ENCODE measurements at regions not wholly inside any gene's neighbourhood (a gene's known extent, or its start where the extent isn't known, plus 50 kb on each side); places are given as distances from the start of the nearest gene placed in this dataset.
A peak's percentile ranks its signal among the peaks of the same experiment; 100 is the strongest.
"Not testable (repeated sequence)": the region's sequence is repeated elsewhere in the genome, so short reads cannot be mapped to it uniquely, and the experiment has no call there.

DNA sequence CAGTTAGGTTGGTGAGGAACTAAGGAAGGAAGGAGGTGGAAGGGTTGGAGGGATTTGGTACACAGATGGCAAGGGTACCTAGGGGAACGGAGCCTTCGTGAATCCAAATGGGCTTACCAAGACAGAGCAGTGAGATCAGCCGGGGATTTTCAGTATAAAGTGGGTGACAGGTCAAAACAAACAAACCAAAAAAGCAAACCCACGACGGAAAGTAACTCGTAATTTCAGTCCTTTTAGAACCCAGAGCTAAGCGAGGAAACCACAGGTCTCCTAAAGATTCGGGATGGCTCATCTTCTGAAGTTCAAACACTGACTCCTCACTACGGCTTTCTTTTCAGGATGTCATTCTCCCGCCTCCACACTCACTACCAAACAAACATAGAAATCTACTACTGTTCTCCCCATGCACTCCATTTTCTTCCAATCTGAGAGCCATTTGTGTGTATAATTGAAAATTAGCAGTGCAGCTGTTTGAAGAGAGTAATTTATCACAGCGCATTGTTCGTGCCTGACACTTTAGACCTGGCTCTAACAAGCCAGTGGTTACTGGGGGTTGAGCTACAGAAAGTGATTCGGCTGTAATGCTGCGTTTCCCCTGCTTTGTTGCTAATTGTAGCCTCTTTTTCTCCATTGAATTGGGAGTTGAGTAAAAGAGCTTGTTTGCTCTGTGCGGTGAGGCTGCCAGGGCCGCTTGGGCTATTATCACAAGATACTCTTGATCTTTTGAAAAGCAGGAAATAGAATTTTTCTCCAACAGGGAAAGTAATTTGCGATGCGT lies 64.7 kb upstream of the CCDC39 start:
- FAIRE-seq: no peak

DNA sequence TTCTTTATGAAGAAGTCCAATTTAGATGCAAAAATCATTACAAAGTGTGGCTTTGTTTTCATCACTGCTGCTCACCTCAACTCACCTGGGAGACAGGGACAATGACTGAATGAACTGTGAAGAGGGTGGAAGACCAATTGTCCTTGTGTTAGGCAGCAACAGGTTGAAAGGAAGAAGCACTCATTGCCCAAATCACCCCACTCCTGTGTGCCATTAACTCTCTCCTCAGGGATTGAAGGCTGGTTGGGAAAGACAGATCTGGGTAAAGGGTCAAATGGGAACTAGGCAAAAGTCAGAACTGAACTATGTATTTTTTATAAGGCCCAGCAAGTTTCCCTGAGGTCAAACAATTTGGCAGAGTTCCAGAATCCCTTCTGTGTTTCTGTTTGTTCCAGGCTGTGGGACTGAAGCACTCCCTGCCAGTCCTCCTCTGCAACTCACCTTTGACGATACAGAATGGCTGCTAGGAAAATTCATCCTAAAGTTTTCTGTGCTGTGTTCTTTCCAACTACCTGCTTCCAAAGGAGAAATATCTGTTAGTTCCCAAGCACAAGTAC lies 68.6 kb upstream of the CCDC39 start:
- no peak for FAIRE-seq

DNA sequence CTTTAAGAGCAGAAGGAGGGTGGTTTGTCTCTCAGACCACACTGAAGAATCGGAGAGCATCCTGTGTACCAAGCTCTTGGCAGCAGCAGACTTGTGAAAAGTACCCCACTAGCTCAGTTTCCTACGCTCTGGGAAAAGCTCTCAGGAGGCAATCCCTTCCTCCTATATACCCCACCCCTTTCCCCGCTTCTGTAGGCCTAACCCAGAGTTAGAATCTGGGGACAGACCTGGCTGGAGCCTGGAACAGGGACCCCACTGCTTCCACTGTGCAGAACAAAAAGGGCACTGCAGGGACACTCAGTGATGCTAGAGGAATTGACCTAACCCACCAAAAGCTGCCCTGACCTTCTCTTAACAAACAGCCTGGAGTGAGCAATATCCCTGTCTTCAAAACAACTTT lies 70.0 kb upstream of the CCDC39 start:
- FAIRE-seq: no peak

DNA sequence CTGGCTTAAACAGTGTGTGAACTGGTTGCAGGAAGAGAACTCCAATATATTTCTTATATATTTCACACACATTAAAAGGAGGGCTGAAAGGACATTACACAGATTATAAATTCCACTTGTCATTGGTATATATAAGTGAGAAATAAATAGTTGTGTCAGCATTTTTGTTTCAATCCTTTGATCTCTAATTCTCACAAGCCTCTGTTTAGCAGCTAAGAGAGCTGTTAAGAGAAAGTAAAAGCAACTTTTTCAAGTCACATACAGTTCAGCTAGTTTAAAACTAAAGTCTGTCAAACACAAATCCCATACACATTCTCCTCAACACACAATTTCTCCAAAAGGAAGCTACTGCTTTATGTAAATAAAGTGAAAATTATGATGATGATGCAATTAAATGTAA lies 70.5 kb upstream of the CCDC39 start:
- no peak for FAIRE-seq

DNA sequence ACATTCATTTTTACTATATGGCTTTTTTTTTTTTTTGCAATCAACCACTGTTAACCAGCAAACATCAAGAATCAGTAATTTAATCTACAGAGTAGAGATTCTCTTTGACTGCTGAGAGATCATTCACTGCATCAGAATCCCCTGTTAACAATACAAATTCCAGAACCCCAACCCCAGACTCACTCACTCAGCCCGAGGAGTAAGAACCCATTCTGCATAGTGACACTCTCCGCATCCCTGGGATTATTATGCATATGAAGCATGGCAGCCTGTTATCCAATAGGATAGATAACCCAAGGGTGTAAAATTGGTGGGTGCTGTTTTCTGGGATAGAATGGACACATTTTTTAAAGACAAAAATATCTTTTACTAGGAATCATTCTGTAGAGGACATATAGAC lies 76.3 kb upstream of the CCDC39 start:
- no peak for FAIRE-seq

DNA sequence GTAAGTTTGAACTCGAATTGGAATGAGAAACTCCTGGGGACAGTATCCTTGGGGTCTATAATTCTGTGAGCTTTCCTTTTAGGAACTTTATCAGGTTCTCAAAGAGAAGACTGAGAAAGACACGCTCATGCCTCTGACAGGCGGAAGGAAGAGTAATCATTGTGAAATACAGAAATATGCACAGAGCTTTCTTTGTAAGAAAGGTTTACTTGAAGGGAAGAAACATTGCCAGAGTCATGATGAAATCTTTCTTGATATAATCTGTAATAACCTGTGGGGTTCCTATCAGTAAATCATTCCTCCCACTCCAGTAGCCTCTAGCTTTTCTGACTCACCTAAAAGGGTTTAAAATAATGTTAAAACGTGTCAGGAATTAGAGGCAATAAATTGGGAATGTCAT lies 83.6 kb upstream of the CCDC39 start:
- FAIRE-seq: no peak

DNA sequence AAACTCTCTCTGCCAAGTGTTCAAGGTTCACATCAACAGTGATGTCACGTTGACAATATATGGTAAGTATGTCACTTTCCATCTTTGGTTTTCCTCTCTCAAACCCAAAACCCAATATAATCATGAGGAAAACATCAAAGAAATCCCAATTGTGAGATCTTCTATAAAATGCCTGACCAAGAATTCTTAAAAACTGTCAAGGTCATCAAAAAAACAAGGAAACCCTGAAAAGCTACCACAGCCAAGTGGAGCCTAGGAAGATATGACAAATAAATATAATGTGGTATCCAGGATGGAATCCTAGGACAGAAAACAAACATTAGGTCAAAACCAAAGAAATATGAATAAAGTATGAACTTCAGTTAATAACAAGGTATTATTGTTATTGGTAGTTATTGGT lies 85.2 kb upstream of the CCDC39 start:
- no peak for FAIRE-seq

DNA sequence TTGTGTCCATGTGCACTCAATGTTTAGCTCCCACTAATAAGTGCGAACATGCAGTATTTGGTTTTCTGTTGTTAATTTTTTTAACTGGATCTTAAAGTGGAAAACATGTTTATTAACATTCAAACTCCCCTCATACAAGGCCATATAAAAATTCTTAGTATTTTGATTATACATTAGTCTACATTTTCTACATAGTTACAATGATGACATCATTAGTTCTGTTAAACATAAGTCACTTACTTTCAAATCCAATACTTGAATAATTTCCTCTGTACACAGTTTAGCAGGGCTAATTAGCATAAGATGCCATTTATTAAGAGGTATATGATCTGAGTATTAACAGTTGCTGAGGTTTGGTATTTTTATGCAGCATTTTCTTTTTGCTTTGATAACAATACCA lies 91.3 kb upstream of the CCDC39 start:
- no peak for FAIRE-seq

DNA sequence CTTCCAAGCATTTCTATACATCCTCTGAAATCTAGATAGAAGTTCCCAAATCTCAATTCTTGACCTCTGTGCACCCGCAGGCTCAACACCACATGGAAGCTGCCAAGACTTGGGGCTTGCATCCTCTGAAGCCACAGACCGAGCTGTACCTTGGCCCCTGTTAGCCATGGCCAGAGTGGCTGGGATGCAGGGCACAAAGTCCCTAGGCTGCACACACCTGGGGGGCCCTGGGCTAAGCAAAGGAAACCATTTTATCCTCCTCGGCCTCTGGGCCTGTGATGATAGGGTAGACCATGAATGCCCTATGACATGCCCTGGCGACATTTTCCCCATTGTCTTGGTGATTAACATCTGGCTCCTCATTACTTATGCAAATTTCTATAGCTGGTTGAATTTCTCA lies 97.1 kb upstream of the CCDC39 start:
- FAIRE-seq: no peak

DNA sequence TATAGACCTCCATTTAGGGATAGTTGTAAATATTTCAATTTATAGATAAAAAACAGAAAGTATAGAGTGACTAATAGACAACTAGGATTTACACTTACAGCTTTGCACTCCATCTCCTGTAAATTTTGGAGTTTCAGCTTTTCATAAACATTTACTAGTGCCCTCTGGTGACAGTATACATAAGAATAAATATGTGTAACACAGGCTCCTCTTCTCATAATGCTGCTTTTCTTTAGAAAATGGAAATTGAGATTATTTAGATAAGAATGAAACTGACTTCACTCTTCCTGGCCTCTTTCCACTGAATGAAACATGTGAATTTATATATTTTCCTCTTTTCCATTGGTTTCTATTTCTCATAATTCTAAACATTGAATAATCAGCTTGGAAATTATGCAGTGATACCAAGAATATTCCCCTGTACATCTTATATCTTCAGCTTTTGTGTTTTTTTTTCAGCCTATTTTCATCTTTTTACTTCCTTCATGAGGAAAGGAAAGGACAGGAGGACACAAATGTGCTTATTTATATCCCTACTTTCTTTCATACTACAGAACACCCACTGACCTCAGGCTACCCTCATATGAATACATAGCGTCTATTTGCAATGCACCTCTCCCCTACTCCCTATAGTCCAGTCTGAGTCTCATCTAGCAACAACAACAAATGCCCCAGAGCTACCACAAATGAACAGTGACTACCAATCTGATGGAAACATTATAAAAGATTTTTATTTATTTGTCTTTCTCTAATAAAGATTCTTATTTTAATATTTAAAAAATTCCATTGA lies 103.1 kb upstream of the CCDC39 start:
- no peak for FAIRE-seq

DNA sequence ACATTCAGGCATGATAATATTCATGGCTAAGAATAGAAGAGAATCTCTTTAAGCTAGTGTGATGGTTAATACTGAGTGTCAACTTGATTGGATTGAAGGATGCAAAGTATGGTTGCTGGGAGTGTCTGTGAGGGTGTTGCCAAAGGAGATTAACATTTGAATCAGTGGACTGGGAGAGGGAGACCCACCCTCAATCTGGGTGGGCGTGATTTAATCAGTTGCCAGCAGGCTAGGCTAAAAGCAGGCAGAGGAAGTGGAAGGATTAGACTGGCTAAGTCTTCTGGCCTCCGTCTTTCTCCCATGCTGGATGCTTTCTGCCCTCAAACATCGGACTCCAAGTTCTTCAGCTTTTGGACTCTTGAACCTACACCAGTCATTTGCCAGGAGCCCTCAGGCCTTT lies 106.9 kb upstream of the CCDC39 start:
- FAIRE-seq: not testable (repeated sequence)

DNA sequence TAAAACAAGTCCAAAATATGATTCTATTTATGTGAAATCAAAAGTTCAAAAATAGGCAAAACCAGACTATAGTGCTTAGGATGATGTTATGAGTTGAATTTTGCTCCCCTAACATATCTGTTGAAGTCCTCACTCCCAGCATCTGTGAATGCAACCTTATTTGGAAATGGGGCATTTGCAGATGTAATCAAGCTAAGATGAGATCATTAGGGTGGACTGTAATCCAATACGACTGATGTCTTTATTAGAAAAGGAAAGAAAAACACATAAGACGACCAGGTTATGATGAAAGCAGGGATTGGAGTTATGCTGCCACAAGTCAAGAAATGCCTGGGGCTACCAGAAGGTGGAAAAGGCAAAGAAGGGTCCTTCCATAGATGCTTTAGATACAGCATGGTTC lies 110.5 kb upstream of the CCDC39 start:
- no peak for FAIRE-seq

DNA sequence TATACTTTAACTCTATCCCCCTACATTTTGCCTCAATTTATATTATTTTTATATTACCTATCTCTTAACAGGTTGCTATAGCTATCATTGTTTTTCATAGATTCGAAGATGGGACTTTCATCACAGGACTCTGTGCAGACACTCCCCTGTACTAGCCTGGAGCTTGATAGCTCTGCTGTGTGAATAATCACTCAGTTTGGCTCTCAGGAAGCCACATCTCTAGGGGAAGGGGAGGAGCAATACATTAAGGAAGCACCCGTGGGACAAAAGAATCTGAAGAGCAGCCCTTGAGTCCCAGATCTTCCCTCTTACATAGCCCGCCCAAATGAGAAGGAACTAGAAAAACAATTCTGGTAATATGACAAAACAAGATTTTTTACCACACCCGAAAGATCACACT lies 114.3 kb upstream of the FXR1 start:
- FAIRE-seq: no peak

DNA sequence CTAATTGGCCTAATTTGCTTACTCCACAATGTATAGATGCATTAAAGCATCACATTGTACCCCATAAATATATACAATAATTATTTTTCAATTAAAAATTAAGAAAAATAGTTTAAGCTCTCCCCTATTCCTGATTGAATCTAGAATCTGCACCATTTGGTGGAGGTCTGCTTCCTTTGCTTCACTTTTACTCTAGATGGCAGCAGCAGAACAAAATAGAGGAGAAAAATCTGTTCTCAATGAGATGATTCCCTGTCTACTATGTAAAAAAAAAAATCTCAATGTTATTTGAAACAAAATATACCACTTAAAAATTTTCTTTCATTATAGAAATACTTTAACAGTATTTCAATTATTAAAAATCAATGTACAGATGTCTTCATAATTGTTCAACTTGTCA lies 109.6 kb upstream of the FXR1 start:
- FAIRE-seq: peak; percentile 97

DNA sequence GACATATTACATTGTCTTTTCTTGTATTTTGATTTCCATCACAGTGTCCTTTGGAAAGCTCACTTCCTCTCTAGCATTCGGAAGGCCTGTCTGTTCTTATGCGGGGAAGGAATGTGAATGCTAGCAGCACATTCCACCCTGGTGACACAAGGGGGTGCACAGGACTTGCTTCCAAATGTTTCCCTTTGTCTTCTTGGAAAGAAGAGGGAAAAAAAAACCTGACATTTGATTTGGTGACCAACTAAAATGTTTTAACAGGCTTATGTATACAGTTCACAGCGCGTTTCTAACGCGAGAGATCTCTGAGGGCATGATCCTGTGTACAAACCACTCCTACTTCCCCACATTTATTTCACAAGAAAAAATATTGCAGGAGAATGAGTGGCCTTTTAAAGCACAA lies 107.6 kb upstream of the FXR1 start:
- FAIRE-seq: no peak

DNA sequence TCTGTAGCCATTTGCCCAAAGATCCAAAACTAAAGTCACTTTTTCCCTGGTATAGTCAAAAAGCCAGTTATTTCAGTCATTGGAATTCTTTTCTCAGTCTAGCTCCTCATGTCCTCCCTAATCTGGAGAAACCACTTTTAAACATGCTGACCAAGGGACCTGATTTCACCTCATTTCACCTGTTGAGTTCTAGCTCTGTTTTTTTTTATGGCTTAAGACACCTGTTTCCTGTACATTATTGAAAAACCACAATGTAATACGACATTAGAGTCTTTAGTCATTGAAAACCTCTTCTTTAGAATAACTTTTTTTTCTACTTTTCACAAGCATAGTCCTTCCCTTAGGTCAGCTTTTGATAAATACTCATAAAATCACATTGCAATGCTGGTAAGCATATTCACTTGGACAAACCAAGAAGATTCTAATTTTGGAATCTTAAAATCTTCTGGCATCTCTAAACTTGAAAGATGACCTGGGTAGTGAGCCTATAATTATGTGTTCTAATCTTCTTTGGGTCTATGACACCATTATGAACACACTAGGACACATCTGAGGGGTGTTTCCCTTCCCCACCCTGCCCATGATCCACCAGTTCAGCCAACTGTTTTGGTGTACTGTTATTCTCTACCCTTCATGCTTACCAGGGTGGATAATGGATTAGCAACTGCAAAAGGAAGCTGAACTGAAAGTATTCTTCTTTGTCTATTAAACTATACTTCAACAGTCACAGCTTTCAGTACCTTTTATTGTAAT lies 103.5 kb upstream of the FXR1 start:
- FAIRE-seq: no peak

DNA sequence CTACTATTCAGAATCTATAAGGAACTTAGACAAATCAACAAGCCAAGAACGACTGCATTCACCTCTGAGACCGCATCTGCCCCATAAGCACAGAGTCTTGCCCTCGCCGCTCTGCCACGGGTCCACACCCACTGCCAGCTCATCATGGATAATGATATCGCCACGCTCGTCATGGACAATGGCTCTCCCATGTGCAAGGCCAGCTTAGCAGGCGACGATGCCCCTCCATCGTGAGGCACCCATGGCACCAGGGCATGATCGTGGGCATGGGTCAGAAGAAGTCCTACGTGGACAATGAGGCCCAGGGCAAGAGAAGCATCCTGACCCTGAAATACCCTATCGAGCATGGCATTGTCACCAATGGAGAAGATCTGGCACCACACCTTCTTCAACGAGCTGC lies 92.1 kb upstream of the FXR1 start:
- FAIRE-seq: no peak

DNA sequence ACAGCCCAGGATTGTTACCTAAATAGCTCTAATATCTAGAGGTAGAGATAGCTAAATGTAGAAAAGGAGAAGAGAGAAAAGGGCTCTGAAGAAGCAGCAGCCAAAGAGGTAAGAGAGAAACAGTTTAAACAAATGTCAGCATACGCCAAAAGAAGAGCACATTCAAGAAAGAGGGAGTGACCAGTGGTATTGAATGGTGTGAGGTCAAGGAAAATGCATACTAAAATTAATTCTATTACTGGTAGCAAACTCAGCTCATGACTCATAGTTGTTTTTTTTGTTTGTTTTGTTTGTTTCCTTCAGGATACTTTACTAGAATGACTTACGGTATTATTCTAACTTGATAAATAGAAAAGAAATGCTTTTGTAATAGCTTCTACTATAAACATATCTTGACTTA lies 86.5 kb upstream of the FXR1 start:
- no peak for FAIRE-seq

DNA sequence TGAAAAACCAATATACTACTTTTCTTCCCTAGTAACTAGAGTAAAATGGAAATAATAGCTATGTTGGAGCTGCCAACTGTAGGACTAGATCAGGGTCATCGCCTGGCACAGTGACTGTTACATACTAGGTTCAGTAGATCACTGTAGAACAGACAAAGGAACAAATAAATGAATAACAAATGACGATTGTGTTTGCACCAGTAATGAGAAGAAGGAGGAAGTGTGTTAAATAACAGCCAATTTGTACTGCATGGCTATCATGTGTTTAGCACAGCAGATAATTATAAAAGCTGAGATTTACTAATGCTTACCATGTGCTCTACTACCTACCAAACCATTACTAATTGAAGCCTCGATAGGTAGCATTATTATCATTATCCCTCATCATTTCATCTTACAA lies 85.3 kb upstream of the FXR1 start:
- no peak for FAIRE-seq

DNA sequence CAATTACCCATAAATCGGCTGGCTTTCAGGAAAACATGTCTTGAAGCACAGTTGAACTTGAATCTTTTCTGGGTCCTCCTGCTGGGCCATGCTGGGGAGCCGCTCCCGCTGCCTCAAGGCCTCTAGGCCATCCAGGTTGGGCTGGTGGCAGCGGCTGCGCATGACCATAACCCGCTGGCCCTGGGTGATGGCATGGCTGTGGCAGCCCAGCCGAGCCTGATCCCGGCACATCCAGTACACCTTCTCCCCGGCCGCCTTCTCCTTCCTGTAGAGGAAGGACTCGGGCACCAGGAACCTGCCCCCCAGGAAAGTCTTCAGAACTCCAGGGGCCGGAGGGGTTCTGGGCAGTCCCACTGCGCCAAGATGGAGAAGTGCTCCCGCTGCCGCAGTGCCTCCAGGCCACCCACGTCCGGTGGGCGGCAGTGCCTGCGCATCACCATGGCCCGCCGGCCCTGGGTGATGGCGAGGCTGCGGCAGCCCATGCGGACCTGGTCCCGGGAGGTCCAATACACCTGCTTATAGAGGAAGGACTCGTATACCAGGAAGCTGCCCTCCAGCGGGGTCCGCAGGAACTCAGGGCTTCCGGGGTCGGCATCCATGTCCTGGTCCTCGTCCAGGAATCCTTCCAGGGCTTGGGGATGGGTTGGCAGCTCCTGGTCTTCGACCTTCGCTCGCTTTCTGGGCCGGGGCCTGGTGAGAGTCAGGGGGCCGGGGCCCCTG lies 84.3 kb upstream of the FXR1 start:
- no peak for FAIRE-seq

DNA sequence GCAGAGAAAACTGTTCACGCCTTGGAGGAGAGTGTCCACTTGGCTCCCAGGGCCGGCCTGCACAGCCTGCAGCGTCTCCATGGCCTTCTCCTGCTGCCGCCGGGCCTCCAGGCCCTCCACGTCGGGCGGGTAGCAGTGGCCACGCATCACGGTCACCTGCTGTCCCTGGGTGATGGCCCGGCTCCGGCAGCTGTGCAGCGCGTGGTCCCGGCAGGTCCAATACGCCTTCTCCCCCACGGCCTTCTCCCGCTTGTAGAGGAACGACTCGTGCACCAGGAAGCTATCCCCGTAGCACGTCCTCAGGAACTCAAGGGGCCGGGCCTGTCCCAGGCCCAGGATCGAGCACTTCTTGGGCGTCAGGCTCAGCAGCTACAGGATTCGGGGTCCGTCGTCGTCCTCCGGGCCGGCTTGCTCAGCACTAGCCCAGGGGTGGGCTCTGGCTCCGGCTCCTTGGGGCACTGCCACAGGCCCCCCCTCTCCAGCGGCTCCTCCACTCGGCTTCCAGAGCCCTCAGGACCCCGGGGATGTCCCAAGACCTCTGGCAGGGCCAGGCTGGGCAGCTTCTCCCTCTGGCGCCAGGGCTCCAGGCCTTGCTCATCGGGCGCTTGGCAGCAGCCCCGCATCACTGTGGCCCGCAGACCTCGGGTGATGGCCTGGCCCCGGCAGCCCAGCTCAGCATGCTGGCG lies 83.6 kb upstream of the FXR1 start:
- FAIRE-seq: no peak
